ENCODE measurements at regions not wholly inside any gene's neighbourhood (a gene's known extent, or its start where the extent isn't known, plus 50 kb on each side); places are given as distances from the start of the nearest gene placed in this dataset.

DNA sequence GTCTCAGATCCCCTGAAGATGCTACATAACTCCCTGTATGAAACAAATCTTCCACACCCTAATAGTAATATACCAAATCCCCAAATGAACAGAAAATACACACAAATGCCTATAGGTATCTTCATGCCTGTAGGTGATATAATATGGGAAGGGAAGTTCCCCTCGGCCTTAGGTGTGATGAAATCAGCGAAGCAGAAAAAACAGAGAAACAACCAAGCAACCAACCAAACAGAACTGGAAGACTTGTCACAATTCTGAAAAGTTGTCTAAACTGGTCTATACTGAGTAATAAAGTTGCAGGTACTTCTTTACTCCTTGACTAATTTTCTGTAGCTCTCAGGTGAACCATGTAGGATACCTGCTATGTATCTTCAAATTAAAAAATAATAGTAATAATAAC, 82.2 kb upstream of the SATB1 start:
- peaks cover 5% of the 10 kb centered on the region for H3K36me3 Mint-ChIP-seq (ENCODE audit: insufficient read depth)

DNA sequence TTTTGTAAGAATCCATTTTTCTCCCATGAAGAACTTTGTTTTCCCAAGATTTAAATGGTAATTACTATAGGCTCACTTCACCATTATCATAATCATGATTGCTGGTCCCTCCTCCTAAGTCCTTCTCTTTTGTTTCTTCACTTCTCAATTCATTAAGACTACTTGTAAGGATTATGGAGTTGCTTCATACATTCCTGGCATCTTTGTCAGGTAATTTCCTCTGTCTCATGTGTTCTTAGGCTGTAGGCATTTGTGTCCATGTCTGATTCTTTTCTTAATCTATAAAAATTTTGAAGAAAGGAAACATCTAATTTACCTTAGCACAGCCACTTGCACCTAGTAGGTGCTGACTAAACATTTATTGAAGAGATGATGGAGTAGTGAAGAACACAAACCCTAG, 79.9 kb upstream of the SATB1 start:
- Mint-ChIP-seq H3K4me3 (no peak overlapping the region), H3K27me3 (ENCODE audit: low read depth) (no peaks in the 10 kb centered on the region), H3K9me3 (no peaks in the 10 kb centered on the region), H3K36me3 (ENCODE audit: insufficient read depth) (peaks cover 2% of the 10 kb centered on the region), H3K4me1 (ENCODE audit: low read depth) (peaks cover 16% of the 10 kb centered on the region)
- ATAC-seq: no peak
- DNase-seq: no peak

More for the DNA sequence above, 82.2 kb upstream of the SATB1 start:
- DNase-seq (no peak), ATAC-seq (no peak)
- no peaks in the 10 kb centered on the region for H3K9me3 Mint-ChIP-seq
- peaks cover 13% of the 10 kb centered on the region for H3K4me1 Mint-ChIP-seq (ENCODE audit: low read depth)
- H3K4me3 Mint-ChIP-seq: no peak overlapping the region
- H3K27me3 Mint-ChIP-seq (ENCODE audit: low read depth): no peaks in the 10 kb centered on the region

DNA sequence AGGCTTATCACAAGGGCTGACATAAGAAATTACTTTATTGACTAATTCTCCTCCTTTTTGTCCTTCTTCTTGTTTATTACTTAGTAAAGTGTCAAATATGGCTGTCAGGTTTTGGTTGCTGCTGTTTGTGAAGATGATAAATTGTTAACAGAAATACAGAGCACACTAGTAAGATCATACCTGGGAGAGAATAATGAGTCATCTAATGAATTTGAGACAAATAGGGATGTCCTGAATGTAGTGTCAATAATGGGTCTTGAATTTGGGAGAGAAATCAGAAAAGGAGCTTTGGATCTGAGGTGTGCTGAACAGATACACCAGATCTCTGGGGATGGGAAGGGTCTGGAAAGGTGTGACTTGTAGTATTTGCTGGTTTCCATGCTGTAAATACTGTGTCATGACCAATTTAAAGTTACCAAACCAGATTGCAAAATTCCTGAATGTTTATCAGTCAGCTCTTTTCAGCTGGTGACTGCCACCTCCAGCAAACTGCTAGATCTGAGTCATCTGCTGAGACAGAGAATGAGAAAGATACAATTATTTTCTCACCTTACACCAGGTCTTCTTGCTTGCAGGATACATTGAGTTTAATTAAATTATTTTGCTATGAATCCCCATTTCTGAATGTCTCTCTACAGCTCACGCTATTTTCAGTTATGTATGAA, 76.7 kb upstream of the SATB1 start:
- ATAC-seq (peak; percentile 43 to 66), DNase-seq (no peak)
- H3K36me3 Mint-ChIP-seq (ENCODE audit: insufficient read depth): peaks cover 2% of the 10 kb centered on the region
- peaks cover 40% of the 10 kb centered on the region for H3K4me1 Mint-ChIP-seq (ENCODE audit: low read depth)
- no peaks in the 10 kb centered on the region for H3K27me3 Mint-ChIP-seq (ENCODE audit: low read depth)
- H3K4me3 Mint-ChIP-seq: no peak overlapping the region
- no peaks in the 10 kb centered on the region for H3K9me3 Mint-ChIP-seq

DNA sequence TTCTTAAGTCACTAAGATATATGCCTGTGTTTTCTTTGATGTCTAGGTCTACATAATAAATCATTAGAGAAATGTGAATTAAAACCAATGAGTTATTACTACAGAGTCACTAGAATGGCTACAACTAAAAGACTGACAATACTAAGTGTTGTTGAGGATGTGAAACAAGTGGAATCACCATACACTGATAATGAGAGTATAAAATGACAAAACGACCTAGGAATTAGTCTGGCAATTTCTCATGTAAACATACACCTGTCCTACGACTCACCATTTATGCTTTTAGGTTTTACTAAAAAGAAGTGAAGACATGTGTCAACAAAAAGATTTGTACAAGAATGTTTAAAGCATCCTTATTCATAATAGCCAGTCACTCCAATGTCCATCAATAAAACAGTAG, 75.2 kb upstream of the SATB1 start:
- peak in 1 of 2 donors; percentile 50 for ATAC-seq
- Mint-ChIP-seq H3K27me3 (ENCODE audit: low read depth) (no peaks in the 10 kb centered on the region), H3K4me1 (ENCODE audit: low read depth) (peaks cover 40% of the 10 kb centered on the region), H3K9me3 (no peaks in the 10 kb centered on the region), H3K4me3 (no peak overlapping the region), H3K36me3 (ENCODE audit: insufficient read depth) (peaks cover 2% of the 10 kb centered on the region)
- DNase-seq: no peak

DNA sequence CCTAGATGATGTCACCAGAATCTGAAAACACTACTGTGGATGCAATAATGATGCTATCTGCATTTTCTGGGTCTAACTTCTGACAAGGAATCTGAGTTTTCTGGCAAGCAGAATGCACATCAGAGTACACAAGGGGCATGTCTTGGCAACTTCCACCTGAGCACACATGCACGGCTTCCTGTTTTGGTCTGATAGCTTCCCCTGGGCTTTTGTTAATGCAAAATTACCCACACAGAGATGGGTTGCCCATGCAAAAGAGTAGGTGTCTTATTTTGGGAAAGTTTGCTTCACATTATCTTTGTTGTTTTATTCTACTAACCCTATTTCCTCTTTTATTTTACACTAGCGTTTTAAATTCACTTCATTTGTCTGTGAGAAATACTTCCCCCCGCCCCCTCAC, 74.2 kb upstream of the SATB1 start:
- Mint-ChIP-seq H3K27me3 (ENCODE audit: low read depth) (no peaks in the 10 kb centered on the region), H3K9me3 (no peaks in the 10 kb centered on the region), H3K4me3 (peak overlapping the region; percentile 47), H3K4me1 (ENCODE audit: low read depth) (peaks cover 40% of the 10 kb centered on the region), H3K36me3 (ENCODE audit: insufficient read depth) (no peaks in the 10 kb centered on the region)
- peak; percentile 34 to 55 for ATAC-seq
- no peak for DNase-seq

DNA sequence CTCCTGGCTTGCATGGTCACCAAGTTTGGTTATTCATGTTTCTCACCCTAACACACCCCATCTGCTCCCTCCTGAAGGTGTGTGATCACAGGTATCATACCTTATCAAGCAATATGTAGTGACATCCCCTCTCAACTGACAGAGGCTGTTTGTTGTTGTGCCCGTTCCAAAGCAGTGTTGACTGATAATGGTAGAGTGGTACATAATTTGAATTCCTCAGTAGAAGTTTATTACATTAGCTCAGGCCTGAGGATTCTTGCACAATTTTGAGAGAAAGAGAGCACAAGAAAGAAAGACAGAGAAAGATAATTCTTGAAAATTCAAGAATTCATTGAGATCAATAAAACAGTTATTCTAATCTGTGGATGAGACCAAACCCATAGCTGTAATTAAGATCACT, 69.1 kb upstream of the SATB1 start:
- Mint-ChIP-seq H3K4me1 (ENCODE audit: low read depth) (peaks cover 34% of the 10 kb centered on the region), H3K27me3 (ENCODE audit: low read depth) (no peaks in the 10 kb centered on the region), H3K4me3 (no peak overlapping the region), H3K36me3 (ENCODE audit: insufficient read depth) (no peaks in the 10 kb centered on the region), H3K9me3 (no peaks in the 10 kb centered on the region)
- DNase-seq: no peak
- ATAC-seq: no peak

DNA sequence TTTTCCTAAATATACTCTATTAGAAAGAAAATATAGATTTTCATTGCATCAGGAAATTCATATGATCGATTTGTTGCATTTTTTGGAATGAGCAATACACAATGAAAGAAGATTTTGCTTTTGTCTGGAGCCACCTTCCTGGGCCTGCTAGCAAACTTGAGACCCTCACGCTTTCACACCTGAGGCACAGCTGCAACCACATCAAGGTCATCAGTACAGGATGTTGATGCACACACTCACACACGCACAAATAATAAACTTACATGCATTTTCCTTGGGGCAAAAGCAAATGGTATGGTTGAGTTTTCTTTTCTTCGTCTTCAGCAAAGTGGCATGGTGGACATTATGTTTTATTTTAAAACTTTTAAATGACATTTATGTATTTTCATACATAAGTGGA, 64.8 kb upstream of the SATB1 start:
- Mint-ChIP-seq H3K36me3 (ENCODE audit: insufficient read depth) (peaks cover 4% of the 10 kb centered on the region), H3K4me3 (no peak overlapping the region), H3K9me3 (peaks cover 4% of the 10 kb centered on the region), H3K4me1 (ENCODE audit: low read depth) (peaks cover 27% of the 10 kb centered on the region), H3K27me3 (ENCODE audit: low read depth) (no peaks in the 10 kb centered on the region)
- DNase-seq (no peak), ATAC-seq (no peak)

DNA sequence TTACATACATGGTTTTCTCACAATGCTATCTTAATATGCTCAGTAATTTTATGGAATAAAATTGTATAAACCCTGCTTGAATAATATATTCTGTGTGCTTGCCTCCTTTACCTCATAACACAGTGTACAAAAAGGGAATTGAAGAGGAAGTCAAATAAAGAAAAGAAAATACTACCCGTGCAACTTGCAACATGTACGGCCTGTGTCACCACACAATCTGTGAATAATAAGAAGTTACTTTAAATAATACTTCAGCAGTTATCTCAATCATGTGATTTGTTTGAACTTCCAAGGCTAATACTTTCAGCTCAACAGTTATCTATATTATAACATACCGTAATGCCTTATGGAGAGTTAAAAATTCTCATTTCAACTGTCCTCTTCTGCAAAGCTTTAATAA, 58.1 kb upstream of the SATB1 start:
- no peaks in the 10 kb centered on the region for H3K27me3 Mint-ChIP-seq (ENCODE audit: low read depth)
- H3K4me3 Mint-ChIP-seq: no peak overlapping the region
- H3K4me1 Mint-ChIP-seq (ENCODE audit: low read depth): peaks cover 19% of the 10 kb centered on the region
- H3K9me3 Mint-ChIP-seq: peaks cover 4% of the 10 kb centered on the region
- H3K36me3 Mint-ChIP-seq (ENCODE audit: insufficient read depth): peaks cover 11% of the 10 kb centered on the region
- DNase-seq: no peak
- no peak for ATAC-seq

DNA sequence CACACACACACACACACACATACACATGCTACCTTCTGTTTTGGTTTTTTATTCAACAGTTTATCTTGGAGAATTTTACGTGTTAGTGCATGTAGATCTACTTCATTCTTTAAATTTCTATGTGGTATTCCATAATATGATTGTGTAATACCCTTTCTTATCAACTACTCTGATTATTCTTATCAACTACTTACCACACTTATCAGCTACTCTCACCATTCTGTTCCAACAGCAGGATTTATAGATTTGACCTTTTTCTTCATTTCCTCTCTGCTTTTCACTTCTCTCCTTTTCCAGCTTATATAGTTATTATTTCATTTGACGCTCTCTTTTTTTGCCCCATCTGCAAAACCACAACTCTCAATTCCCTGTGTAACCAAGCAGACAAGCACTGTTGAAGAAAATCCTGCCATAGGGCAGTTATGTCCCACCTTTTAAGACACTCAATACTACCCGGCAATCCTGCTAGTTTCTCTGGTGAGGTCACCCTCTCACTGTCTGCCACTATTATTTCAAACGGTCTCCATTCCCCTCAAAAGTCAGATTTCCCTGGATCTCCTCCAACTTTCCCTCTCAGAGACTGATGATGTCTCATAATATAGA, 56.9 kb upstream of the SATB1 start:
- Mint-ChIP-seq H3K27me3 (ENCODE audit: low read depth) (no peaks in the 10 kb centered on the region), H3K9me3 (peaks cover 8% of the 10 kb centered on the region), H3K4me3 (no peak overlapping the region), H3K36me3 (ENCODE audit: insufficient read depth) (peaks cover 13% of the 10 kb centered on the region), H3K4me1 (ENCODE audit: low read depth) (peaks cover 19% of the 10 kb centered on the region)
- DNase-seq: no peak
- ATAC-seq: no peak

DNA sequence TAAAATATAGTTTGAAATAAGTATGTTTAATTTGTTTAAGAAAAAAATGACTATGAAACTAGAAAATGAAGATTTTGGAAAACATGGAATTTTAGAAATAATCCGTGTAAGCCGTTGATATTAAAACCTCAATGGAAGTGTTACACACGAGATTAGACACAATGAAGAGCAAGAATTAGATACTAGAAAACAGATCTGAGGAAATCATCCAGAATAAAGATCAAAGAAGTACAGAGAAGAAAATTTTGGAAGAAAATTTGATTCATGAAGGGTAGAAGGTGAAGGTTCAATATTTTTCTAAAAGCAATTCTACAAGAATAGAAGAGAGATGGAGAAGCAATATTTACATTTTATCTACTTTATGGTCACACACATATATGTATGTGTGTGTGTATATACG, 52.5 kb upstream of the SATB1 start:
- Mint-ChIP-seq H3K27me3 (ENCODE audit: low read depth) (no peaks in the 10 kb centered on the region), H3K9me3 (peaks cover 8% of the 10 kb centered on the region), H3K4me1 (ENCODE audit: low read depth) (peaks cover 19% of the 10 kb centered on the region), H3K4me3 (no peak overlapping the region), H3K36me3 (ENCODE audit: insufficient read depth) (peaks cover 15% of the 10 kb centered on the region)
- DNase-seq: no peak
- no peak for ATAC-seq
